GM06990 (cell line): ENCODE measurements at regions not wholly inside any gene's neighbourhood (a gene's known extent, or its start where the extent isn't known, plus 50 kb on each side); places are given as distances from the start of the nearest gene placed in this dataset.

Experiments
- DNase-seq: peaks from one replicate; pipeline ENCODE4 v3.0.0-alpha.2; 2011; ENCODE audit not compliant: insufficient read length; ENCODE audit errors: extremely low read depth
- H3K27me3 ChIP-seq: replicated peaks from 2 replicates; pipeline ENCODE4 v1.6.0; 2011; ENCODE audit warnings: low read length; ENCODE audit not compliant: control insufficient read depth, insufficient read depth
- H3K36me3 ChIP-seq: 2 replicates; pipeline ENCODE4 v1.5.1; 2011; ENCODE audit warnings: low read length; ENCODE audit not compliant: control insufficient read depth, insufficient read depth
- H3K4me3 ChIP-seq: replicated peaks from 2 replicates; pipeline ENCODE4 v1.5.1; 2011; ENCODE audit warnings: low read depth, mild to moderate bottlenecking, control low read depth, low read length
- CTCF ChIP-seq: IDR thresholded peaks from 2 replicates; pipeline ENCODE4 v1.5.1; 2011; ENCODE audit warnings: low read length, control low read depth, mild to moderate bottlenecking, inconsistent platforms; ENCODE audit not compliant: insufficient read depth, poor library complexity, severe bottlenecking

DNA sequence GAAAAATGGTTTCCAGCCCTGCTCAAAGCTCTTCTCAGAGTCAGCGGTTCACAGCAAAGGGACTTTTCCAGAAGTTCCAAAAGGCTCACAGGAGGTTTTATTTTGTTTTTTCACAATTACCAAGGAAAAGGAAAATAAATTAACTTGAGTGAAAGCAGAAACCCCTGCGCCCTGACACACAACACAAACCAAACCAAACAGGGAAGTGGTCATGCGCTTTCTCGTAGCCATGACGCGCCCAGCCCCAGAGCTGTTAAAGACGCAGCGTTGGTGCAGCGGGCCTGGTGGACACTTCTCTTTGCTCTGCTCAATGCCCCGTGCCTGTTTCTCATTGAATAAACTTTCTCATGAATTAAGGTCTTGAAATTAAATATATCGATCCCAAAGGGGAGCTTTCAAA is 134.4 kb upstream of the LYZL2 start:
- H3K36me3 ChIP-seq = no peaks in the 10 kb centered on the region
- no peaks in the 10 kb centered on the region for H3K27me3 ChIP-seq
- no peak for TF ChIP-seq CTCF
- no peak for DNase-seq
- H3K4me3 ChIP-seq = no peak overlapping the region

DNA sequence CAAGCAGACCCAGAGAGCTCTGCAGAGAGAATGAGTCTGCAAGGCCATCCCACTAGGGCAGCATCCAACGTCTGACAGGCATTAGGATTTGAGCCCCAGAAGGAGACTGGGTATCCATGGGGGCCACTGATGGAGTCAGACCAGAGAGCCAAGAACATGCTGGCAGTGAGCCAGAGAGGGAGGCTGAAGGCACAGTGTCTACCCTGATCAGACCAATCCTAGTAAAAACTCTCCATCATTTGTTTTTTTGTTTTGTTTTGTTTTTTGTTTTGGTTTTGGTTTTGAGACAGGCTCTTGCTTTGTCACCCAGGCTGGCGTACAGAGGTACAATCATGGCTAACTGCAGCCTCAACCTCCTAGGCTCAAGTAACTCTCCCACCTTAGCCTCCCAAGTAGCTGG is 133.1 kb upstream of the LYZL2 start:
- no peak overlapping the region for H3K4me3 ChIP-seq
- no peak for DNase-seq
- no peak for TF ChIP-seq CTCF
- H3K36me3 ChIP-seq = no peaks in the 10 kb centered on the region
- no peaks in the 10 kb centered on the region for H3K27me3 ChIP-seq

- no peaks in the 10 kb centered on the region for H3K36me3 ChIP-seq
- no peak overlapping the region for H3K4me3 ChIP-seq
- no peak for TF ChIP-seq CTCF
- no peaks in the 10 kb centered on the region for H3K27me3 ChIP-seq
- DNase-seq = no peak
Measured at GRCh38 chr10:30759423-30759822, 129.9 kb upstream of the LYZL2 start.

DNA sequence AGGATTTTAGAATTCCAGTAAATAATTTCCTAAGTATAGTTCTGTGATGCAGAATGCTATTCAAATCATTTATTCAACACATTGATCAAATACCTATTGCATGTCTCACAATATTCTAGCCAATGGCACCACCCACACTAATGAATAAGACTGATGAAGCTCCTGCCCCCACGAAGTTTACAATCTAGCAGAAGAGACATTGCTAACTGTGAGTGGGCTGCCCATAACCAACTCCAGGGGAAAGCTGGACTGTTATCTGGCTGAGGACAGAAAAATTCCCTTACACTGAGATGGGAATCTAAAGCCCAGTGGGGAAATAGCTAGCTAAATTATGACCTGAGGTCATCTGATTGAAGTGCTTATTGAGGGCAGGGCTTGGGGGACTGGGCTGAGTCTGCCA is 128.8 kb upstream of the LYZL2 start:
- Histone ChIP-seq H3K27me3 (no peaks in the 10 kb centered on the region), H3K36me3 (no peaks in the 10 kb centered on the region), H3K4me3 (no peak overlapping the region)
- DNase-seq = no peak
- TF ChIP-seq CTCF = no peak

DNA sequence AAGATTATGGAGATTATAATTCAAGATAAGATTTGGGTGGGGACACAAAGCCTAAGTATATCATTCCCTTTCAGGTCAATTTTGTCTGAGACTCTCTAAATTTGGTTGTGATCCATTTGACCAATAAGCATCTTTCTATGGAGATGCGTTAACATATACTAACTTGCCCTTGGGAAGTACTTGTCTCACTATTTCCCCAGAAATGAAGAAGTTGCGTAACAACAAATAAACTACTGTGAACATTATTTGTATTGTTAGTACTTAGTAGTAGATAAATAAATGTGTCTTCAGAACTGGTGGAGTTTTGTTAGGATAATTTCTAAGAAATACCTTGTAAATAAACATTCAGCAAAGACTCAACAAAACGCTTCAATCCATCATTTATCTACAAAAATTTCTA is 127.3 kb upstream of the LYZL2 start:
- TF ChIP-seq CTCF = no peak
- Histone ChIP-seq H3K4me3 (no peak overlapping the region), H3K27me3 (no peaks in the 10 kb centered on the region), H3K36me3 (no peaks in the 10 kb centered on the region)
- DNase-seq = no peak

GRCh38 chr10:30756151-30756550 is 126.6 kb upstream of the LYZL2 start:
- no peaks in the 10 kb centered on the region for H3K27me3 ChIP-seq
- H3K36me3 ChIP-seq = no peaks in the 10 kb centered on the region
- no peak for TF ChIP-seq CTCF
- DNase-seq = no peak
- H3K4me3 ChIP-seq = no peak overlapping the region
